HG03103 (cell line): ENCODE measurements at regions not wholly inside any gene's neighbourhood (a gene's known extent, or its start where the extent isn't known, plus 50 kb on each side); places are given as distances from the start of the nearest gene placed in this dataset.
"Not testable (repeated sequence)": the region's sequence is repeated elsewhere in the genome, so short reads cannot be mapped to it uniquely, and the experiment has no call there.

Source experiments
- ATAC-seq: cut with Tn5 transposase; IDR thresholded peaks from one replicate; pipeline ENCODE4 v1.9.1; 2021; ENCODE audit warnings: low read depth; ENCODE audit not compliant: unreplicated experiment

DNA sequence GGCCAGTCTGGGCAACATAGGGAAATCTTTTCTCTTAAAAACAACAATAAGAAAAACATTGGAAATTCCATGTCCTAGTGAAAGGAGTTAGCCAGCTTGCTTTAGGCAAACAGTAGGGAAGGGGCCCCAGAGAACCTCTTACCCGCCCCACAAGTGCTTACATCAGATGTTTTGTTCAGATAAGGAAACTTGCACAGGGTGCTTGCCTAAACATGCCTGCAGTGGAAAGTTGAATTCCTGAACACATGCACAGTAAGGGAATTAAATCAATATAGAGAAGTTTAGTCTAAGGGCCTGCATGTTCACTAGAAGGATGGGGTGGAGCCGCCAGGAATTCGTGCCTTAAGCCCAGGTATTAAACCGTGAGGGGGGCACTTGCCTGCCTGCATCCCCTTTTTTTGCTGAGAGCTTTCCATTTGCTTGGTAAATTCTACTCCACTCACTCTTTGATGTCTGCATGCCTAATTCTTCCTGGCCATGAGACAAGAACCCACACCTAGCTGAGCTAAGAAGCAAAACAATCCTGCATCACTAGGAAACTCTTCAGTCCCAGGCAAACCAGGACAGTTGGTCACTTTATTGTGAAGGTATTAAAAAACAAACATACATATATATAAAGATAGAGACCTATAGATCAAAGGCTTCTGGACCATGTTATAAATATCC lies 499.0 kb downstream of the SIPA1L2 start:
- no peak for ATAC-seq

DNA sequence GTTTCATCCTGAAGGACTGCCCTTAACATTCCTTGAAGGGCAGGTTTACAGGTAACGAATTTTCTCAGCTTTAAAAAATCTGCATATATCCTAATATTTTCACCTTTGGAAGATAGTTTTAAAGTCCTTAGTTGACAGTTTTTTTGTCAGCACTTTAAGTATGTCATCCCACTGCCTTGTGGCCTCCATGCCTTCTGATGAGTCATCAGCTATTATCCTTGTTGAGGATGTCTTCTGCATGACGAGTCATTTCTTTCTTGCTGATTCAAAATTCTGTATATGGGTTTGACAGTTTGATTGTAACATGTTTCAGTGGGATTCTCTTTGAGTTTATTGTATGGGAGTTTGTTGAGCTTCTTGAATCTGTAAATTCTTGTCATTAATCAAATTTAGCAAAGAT lies 500.6 kb downstream of the DISC1 start:
- no peak for ATAC-seq

DNA sequence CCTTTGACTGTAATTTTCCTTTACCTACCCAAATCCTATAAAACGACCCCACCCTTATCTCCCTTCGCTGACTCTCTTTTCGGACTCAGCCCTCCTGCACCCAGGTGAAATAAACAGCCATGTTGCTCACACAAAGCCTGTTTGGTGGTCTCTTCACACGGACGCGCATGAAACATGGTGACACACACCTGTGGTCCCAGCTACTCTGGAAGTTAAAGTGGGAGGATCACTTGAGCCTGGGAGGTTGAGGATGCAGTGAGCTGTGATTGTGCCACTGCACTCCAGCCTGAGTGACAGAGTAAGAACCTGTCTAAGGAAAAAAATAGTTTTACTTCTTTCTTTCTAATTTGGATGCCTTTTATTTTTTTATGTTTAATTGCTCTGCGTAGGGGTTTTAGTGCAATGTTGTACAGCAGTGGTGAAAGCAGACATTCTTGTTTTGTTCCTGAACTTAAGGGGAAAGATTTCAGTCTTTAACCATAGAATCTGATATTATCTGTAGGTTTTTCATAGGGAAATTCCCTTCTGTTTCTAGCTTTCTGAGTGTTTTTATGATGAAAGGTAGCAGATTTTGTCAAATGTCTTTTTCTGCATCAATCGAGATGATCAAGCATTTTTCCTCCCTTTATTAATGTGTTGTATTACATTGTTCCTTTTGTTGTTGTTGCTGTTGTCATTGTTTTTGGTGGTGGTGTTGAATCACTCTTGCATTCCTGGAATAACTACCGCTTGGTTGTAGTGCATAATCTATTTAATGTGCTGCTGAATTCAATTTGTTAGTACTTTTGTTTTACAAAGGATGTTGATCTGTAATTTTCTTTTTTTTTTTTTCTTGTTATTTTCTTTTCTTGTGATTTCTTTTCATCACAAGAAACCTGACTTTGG lies 497.4 kb downstream of the DISC1 start:
- no peak for ATAC-seq

DNA sequence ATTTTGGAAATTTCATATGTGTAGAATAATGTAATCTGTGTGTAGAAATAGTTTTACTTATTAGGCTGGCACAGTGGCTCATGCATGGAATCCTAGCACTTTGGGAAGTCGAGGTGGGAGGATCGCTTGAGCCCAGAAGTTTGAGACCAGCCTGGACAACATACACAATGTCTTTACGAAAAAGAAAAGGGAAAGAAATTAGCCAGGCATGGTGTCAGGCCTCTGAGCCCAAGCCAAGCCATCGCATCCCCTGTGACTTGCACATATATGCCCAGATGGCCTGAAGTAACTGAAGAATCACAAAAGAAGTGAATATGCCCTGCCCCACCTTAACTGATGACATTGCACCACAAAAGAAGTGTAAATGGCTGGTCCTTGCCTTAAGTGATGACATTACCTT lies 491.3 kb downstream of the DISC1 start:
- ATAC-seq: not testable (repeated sequence)

DNA sequence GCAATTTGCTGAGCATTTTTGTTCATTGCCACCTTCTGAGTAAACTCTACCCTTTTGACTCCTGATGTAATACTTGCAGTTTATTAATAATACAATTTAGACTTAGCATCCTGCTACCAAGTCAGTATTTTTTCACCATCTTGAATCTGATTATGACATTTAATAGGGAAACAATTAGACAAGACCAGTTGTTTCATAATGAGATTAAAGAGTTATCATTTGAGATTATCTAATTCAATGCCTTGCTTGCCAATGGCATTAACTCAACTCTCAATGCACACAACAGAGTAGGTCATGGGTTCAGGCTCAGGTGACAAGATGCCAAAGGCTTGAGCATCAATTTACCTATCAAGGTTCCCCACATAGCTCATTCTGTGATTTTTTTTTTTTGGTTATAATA lies 488.4 kb downstream of the DISC1 start:
- ATAC-seq: no peak

DNA sequence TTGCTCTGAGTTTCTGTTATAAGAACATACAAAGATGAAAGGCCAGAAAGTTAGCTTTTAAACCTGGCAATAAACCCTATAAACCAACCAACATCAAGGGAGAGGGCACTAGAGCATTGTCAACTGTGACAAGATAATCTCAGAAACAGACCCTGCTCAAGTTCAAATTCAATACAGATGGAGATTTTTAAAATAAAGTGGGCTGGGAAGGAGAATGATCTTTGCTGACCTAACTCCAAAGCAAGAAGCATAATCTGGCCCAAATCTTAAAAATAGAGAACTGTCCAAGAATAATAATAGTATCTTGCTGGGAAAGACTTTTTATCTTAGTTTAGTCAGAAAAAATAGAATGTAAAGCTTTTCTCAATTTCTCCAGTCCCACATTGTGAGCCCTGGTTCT lies 485.5 kb downstream of the DISC1 start:
- no peak for ATAC-seq

DNA sequence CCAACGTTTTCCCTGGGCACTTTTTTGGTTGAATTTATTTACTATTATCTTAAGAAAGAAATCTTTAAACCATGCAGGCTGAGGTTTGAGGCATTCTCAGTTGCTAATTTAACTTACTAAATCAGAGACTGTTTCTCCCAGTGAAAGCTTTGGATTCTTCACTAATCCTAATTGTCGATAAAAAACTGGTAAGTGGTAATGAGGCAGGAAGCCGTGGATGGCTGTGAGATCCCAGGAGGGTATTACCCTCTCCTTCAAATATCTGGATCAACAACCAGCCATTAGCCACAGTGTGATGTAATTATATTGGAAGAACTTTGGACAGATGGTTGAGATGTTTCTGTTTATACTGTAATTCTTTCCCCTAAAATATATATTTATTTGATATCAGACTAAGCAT lies 485.0 kb downstream of the DISC1 start:
- no peak for ATAC-seq

DNA sequence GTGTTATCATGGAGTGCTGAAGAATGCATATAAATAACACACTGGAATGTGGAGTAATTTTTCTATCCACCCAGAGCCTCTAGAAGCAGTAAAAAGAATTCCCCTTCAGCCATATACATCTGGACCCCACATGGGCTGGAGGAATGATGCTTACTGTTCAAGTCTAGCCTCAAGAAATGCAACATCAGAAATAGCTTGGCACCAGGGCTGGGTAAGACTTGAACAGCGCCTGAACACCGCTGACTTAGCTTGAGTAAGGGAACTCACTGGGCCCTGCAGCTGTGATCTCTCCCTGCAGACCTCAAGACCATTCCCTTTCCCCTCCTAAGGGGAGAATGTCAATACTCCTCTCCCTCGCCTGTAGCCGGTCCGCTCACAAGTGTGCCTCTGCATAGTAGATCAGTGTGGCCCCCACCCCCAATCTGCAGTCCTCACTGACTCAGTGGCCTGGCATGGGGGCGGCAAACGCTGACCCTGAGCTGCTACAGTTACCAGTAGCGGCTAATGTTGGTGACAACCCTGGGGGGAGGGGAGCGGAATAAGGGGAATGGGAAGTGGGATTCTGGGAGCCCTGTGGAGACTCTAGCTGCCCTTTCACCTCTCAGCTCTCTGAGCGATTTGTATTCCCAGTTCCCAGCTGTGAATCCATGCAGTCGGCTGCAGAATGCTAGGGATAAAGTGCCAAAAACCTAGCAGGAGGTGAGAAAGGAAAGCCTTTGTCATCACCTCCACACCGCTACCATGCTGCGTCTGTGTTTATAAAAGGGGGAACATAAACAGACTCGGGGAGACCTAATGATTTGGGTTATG lies 483.9 kb downstream of the DISC1 start:
- ATAC-seq: no peak

DNA sequence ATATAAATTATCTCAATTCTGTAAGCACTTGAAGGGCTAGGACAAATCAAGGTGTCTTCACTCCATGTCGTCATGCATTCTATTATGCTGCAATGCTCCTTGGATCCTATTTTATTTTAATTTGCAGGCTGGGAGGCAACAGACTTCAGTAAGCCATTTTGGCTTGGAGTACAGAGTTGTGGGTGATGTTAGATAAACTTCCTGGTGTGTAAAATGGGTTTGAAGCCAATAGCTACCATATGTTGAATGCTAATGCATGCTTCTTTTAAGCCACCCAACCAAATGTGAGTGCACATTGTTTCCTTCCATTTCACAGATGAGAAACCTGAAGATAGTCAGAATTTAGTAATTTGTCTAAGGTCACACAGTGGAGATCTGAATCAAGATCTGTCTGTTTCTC lies 482.8 kb downstream of the DISC1 start:
- no peak for ATAC-seq

DNA sequence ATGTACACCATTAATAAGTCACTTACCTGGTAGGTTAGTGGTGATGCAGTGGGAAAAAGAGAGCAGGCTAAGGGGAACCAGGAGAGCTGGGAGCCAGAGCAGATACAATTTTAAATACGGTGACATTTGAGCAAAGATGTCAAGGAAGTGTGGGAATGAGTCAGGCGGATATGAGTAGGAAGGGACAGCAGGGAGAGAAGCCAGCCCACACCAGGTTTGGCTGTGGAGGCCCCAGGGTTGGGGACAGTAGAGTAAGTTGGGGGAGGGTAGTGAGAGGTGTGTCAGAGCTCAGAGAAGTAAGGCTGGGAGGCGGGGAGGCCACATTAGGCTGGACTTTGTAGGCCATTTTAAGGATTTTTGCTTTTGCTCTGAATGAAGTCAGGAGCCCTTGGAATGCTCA lies 482.0 kb downstream of the DISC1 start:
- ATAC-seq: no peak

DNA sequence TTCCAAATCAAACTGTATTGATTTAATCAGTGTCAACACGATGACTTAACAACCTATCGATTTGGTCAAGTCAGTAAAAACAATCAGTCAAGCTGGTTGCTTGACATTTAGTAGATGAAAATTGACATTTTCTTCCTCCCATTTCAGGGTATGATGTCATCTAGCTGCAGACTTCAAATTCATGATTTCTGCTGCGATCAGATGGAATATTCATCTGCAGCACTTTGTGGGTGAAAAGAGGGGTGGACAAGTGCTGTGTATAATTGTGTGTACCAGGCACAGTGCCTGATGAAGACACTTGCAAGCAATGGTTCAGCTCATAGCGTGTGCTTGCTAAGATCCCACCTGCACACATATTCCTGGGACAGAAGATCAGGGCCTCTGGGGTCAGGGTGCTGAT lies 479.8 kb downstream of the DISC1 start:
- no peak for ATAC-seq

DNA sequence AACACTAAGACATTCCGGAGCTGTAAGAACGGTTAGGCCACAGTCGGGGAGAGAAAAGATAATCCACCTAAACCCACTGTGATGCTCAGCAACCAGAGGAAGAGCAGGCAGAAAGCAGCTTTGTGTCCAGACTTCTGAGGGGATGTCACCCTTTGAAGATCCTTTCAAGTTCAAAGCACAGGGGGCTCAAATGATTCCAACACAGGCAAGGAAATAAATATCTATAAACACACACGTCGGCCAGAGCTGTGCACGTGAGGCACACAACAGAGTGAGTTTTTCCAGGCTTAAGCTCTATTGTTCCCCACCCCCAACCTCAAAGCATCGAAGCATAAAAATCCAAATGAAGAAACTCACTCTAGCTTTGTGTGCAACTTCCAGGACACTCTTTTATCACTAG lies 479.0 kb downstream of the DISC1 start:
- ATAC-seq: no peak

DNA sequence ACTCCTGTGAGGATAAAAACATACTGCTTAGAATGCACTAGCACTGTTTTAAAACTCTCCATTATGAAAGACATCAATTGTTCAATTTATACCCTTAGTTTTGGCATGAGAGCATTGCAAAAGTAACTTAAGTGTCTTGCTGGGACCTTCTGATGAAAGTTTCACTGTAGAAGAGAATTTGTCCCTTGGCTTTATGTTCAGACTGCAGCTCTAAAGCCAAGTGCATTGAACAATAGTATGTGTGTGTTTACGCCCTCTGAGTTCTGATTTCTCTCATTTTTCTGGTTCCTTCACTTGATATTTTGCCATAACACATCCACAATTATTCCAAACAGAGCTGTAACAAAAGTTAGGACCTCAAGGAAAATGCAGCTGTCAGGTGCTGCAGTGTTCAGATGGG lies 474.6 kb downstream of the DISC1 start:
- ATAC-seq: no peak

DNA sequence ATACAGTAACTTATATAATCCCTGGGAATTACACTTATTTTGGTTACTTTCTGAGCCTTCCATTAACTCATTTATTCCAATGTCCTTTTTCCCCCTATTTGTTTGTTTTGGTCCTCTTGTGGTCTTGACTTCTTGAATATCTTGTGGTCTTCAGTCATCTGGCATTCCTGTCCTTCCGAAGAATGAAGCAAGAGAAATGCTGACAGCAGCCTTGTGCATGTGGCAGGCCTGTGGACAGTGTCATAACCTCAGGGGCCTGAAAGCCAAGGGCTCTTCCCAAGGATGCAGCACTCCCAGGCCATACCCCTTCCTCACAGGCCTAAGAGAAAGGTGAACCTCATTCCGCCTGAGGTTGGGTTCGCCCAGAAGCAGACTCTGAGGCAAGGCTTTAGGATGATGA lies 470.2 kb downstream of the DISC1 start:
- ATAC-seq: no peak
